MM.1S (cell line): ENCODE measurements at regions not wholly inside any gene's neighbourhood (a gene's known extent, or its start where the extent isn't known, plus 50 kb on each side); places are given as distances from the start of the nearest gene placed in this dataset.

Experiments used
- EZH2phosphoT487 ChIP-seq: fragments of 300-600 bp; sonication (generic); IDR thresholded peaks from 2 replicates; pipeline ENCODE4 v1.6.1; 2018; ENCODE audit warnings: antibody characterized with exemption, low read length
- TF ChIP-seq, protein P1 (sequence below): fragments of 300-600 bp; sonication (generic); IDR thresholded peaks from 2 replicates; pipeline ENCODE4 v1.5.1; 2016; ENCODE audit warnings: antibody characterized with exemption, low read length, mixed read lengths

DNA sequence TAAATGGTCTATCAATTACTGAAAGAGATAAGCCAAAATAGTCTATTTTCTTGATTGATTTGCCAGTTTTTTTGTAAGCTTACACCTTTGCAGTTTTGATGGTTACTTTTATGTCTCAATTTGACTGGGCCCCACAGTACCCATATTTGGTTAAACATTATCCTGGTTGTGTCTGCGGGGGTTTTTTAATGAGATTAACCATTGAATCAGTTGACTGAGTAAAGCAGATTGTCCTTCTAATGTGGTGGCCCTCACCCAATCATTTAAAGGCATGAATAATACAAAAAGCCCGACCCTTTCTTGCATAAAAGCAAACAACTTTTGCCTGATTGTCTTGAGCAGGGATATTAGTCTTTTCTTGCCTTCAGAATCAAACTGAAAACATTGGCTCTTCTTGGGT, 650.0 kb upstream of the RGS18 start:
- TF ChIP-seq, protein P1, sequence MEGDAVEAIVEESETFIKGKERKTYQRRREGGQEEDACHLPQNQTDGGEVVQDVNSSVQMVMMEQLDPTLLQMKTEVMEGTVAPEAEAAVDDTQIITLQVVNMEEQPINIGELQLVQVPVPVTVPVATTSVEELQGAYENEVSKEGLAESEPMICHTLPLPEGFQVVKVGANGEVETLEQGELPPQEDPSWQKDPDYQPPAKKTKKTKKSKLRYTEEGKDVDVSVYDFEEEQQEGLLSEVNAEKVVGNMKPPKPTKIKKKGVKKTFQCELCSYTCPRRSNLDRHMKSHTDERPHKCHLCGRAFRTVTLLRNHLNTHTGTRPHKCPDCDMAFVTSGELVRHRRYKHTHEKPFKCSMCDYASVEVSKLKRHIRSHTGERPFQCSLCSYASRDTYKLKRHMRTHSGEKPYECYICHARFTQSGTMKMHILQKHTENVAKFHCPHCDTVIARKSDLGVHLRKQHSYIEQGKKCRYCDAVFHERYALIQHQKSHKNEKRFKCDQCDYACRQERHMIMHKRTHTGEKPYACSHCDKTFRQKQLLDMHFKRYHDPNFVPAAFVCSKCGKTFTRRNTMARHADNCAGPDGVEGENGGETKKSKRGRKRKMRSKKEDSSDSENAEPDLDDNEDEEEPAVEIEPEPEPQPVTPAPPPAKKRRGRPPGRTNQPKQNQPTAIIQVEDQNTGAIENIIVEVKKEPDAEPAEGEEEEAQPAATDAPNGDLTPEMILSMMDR, result no peak
- TF ChIP-seq EZH2phosphoT487, result no peak
